ENCODE measurements at regions not wholly inside any gene's neighbourhood (a gene's known extent, or its start where the extent isn't known, plus 50 kb on each side); places are given as distances from the start of the nearest gene placed in this dataset.

DNA sequence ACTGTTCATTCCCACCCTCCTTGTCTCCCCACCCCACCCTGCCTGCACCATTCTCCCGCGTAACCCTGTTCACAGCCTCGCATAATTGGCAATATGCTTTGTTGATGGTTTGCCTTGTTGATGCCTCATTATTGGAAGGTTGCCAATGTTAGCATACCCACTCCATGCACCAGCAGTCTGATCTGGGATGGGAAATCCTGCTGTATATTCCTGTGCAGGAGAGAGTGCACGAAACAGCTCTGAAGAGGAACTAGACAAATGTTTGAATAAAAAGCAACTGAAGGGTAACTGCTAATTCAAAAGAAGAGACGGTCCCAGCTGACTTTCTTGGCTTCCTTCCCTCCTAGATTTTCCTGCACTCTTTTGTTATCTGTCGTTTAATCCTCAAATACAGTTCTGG lies 271.7 kb upstream of the TLE4 start:
- no peaks in the 10 kb centered on the region for H3K4me1 ChIP-seq (ENCODE audit: insufficient read depth, low read length, poor library complexity, severe bottlenecking)
- ChIA-PET CTCF (no interaction called here), POLR2A (ENCODE audit: low non-redundant PET) (no interaction called here)
- H3K4me3 ChIP-seq (ENCODE audit: low read depth, low read length, poor library complexity, severe bottlenecking): no peak overlapping the region
- peaks cover 61% of the 10 kb centered on the region for H3K27me3 ChIP-seq (replicated peaks; ENCODE audit: insufficient read depth, low read depth, low read length, poor library complexity)
- DNase-seq (ENCODE audit: low spot score): no peak
- no peaks in the 10 kb centered on the region for H3K9me3 ChIP-seq (ENCODE audit: low read depth, low read length, poor library complexity, severe bottlenecking)
- BruUV-seq (replicated peaks): no TSS peak
- no peaks in the 10 kb centered on the region for H3K36me3 ChIP-seq (ENCODE audit: insufficient read depth, low read length, poor library complexity, severe bottlenecking)
- TF ChIP-seq EZH2 (IDR thresholded peaks at IDR 0.05; ENCODE audit: borderline replicate concordance, low read depth, low read length, poor library complexity, severe bottlenecking): no peak
- TF ChIP-seq, protein P1, sequence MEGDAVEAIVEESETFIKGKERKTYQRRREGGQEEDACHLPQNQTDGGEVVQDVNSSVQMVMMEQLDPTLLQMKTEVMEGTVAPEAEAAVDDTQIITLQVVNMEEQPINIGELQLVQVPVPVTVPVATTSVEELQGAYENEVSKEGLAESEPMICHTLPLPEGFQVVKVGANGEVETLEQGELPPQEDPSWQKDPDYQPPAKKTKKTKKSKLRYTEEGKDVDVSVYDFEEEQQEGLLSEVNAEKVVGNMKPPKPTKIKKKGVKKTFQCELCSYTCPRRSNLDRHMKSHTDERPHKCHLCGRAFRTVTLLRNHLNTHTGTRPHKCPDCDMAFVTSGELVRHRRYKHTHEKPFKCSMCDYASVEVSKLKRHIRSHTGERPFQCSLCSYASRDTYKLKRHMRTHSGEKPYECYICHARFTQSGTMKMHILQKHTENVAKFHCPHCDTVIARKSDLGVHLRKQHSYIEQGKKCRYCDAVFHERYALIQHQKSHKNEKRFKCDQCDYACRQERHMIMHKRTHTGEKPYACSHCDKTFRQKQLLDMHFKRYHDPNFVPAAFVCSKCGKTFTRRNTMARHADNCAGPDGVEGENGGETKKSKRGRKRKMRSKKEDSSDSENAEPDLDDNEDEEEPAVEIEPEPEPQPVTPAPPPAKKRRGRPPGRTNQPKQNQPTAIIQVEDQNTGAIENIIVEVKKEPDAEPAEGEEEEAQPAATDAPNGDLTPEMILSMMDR (conservative IDR thresholded peaks at IDR 0.05; ENCODE audit: low read depth, low read length): no peak
- no peak overlapping the region for H3K27ac ChIP-seq (ENCODE audit: low read depth, low read length, poor library complexity, severe bottlenecking)
- intact Hi-C loops (cut with micrococcal nuclease; ENCODE audit: unreplicated experiment): no loop called here

DNA sequence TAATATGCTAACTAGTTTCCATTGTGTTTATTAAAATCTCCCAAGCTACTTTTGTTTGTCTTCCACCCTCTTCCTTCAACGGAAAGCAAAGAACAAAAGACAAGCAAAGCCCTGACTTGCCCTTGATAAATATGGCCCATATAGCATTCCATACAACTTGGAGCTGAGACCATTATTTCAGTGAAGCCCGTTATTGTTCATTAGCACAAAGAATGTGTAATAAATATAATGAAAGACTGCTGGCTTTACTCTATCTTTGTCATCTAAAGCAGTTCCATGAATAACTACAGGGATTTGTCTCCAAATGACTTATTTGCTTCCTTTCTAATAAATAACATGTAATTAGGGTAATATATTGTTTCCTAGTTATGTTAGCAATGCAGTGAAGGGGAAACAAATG lies 270.7 kb upstream of the TLE4 start:
- Histone ChIP-seq H3K27ac (ENCODE audit: low read depth, low read length, poor library complexity, severe bottlenecking) (no peak overlapping the region), H3K9me3 (ENCODE audit: low read depth, low read length, poor library complexity, severe bottlenecking) (no peaks in the 10 kb centered on the region), H3K36me3 (ENCODE audit: insufficient read depth, low read length, poor library complexity, severe bottlenecking) (no peaks in the 10 kb centered on the region), H3K4me3 (ENCODE audit: low read depth, low read length, poor library complexity, severe bottlenecking) (no peak overlapping the region), H3K27me3 (replicated peaks; ENCODE audit: insufficient read depth, low read depth, low read length, poor library complexity) (peaks cover 51% of the 10 kb centered on the region), H3K4me1 (ENCODE audit: insufficient read depth, low read length, poor library complexity, severe bottlenecking) (no peaks in the 10 kb centered on the region)
- intact Hi-C loops (cut with micrococcal nuclease; ENCODE audit: unreplicated experiment): no loop called here
- ChIA-PET CTCF (no interaction called here), POLR2A (ENCODE audit: low non-redundant PET) (no interaction called here)
- DNase-seq (ENCODE audit: low spot score): no peak
- TF ChIP-seq EZH2 (IDR thresholded peaks at IDR 0.05; ENCODE audit: borderline replicate concordance, low read depth, low read length, poor library complexity, severe bottlenecking): no peak
- TF ChIP-seq, protein P1 (conservative IDR thresholded peaks at IDR 0.05; ENCODE audit: low read depth, low read length): no peak
- no TSS peak for BruUV-seq (replicated peaks)

DNA sequence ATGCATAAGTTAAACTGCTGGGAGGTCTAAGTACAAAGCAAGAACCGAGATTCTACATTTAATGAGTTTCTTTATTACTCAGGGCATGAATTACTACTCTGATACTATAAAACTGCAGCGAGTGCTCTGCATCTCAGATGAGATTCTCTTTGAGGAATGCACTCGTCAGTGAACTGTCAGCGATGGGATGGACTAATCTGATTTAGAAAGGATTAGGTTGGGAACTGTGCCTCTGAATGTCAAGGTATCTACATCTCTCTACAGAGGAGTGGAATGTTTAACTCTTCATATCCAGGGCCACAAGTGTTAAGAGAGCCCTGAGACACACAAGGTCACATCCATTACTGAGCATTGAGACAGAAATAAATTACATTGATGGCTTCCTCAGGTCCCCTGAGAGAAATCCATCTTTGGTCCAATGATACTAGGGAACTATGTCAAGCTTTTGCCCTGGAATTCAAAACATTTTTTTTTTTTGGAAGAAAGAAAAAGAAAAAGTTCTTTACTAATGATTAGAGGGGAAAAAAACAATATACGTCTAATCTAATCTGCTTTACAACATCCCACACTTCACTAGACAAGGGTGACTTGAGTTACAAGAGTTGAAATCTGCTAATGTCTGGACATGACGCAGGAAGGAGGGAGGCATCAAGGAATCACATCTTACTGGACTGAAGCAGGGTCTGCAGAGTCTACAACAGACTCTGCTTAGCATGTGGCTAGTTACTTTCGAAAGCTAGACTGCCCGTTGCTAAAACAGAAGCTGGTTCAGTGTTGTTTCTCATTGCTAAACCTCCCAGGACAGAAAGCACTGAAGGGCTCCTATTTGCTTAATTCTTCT lies 270.0 kb upstream of the TLE4 start:
- H3K4me1 ChIP-seq (ENCODE audit: insufficient read depth, low read length, poor library complexity, severe bottlenecking): no peaks in the 10 kb centered on the region
- no TSS peak for BruUV-seq (replicated peaks)
- H3K27ac ChIP-seq (ENCODE audit: low read depth, low read length, poor library complexity, severe bottlenecking): no peak overlapping the region
- no peak overlapping the region for H3K4me3 ChIP-seq (ENCODE audit: low read depth, low read length, poor library complexity, severe bottlenecking)
- peaks cover 44% of the 10 kb centered on the region for H3K27me3 ChIP-seq (replicated peaks; ENCODE audit: insufficient read depth, low read depth, low read length, poor library complexity)
- no peaks in the 10 kb centered on the region for H3K36me3 ChIP-seq (ENCODE audit: insufficient read depth, low read length, poor library complexity, severe bottlenecking)
- ChIA-PET CTCF (no interaction called here), POLR2A (ENCODE audit: low non-redundant PET) (no interaction called here)
- DNase-seq (ENCODE audit: low spot score): peak; percentile 9
- no peak for TF ChIP-seq EZH2 (IDR thresholded peaks at IDR 0.05; ENCODE audit: borderline replicate concordance, low read depth, low read length, poor library complexity, severe bottlenecking)
- TF ChIP-seq, protein P1 (conservative IDR thresholded peaks at IDR 0.05; ENCODE audit: low read depth, low read length): no peak
- no peaks in the 10 kb centered on the region for H3K9me3 ChIP-seq (ENCODE audit: low read depth, low read length, poor library complexity, severe bottlenecking)
- intact Hi-C loops (cut with micrococcal nuclease; ENCODE audit: unreplicated experiment): no loop called here

All from A673 (cell line).